CD14-positive monocyte (primary cell): ENCODE measurements at regions not wholly inside any gene's neighbourhood (a gene's known extent, or its start where the extent isn't known, plus 50 kb on each side); places are given as distances from the start of the nearest gene placed in this dataset.

Experiments
- DNase-seq, 3 donors: peaks; one replicate each; pipeline ENCODE4 v3.0.0-alpha.2; 2011 to 2022
- H2AFZ ChIP-seq: 2 replicates; pipeline ENCODE4 v1.6.0; 2012; ENCODE audit warnings: mild to moderate bottlenecking, low read depth, low read length, inconsistent platforms; ENCODE audit not compliant: insufficient read depth, poor library complexity, severe bottlenecking
- H3K27ac ChIP-seq, 2 donors: 1 replicate in 1 of 2; 2 replicates in 1 of 2; pipeline ENCODE4 v1.5.1; 2012 to 2013; ENCODE audit warnings: low read length in 2 of 2, control low read depth in 1 of 2, inconsistent platforms in 1 of 2, low read depth in 1 of 2, mild to moderate bottlenecking in 1 of 2
- H3K27me3 ChIP-seq, 2 donors: one replicate each; pipeline versions ENCODE4 v1.6.0 to v1.6.1; 2011 to 2013; ENCODE audit warnings: low read length in 2 of 2; ENCODE audit not compliant: control insufficient read depth in 2 of 2, insufficient read depth in 2 of 2
- H3K36me3 ChIP-seq, 2 donors: replicated peaks in 1 of 2; 1 replicate in 1 of 2; 2 replicates in 1 of 2; pipeline versions ENCODE4 v1.5.1 to v1.6.1; 2012 to 2013; ENCODE audit warnings: low read length in 2 of 2, control low read depth in 1 of 2, inconsistent platforms in 1 of 2, mild to moderate bottlenecking in 1 of 2; ENCODE audit not compliant: insufficient read depth in 2 of 2, control insufficient read depth in 1 of 2
- H3K4me1 ChIP-seq, 2 donors: 1 replicate in 1 of 2; 2 replicates in 1 of 2; pipeline versions ENCODE4 v1.5.1 to v1.6.1; 2012 to 2013; ENCODE audit warnings: low read length in 2 of 2, control low read depth in 1 of 2, inconsistent platforms in 1 of 2, mild to moderate bottlenecking in 1 of 2, moderate library complexity in 1 of 2; ENCODE audit not compliant: insufficient read depth in 2 of 2, control insufficient read depth in 1 of 2
- H3K4me2 ChIP-seq: replicated peaks from 2 replicates; pipeline ENCODE3; 2012; ENCODE audit warnings: low read length, moderate library complexity, mild to moderate bottlenecking; ENCODE audit not compliant: poor library complexity, severe bottlenecking; ENCODE audit errors: extremely low read depth
- H3K4me3 ChIP-seq, 3 experiments: fragments of 200-600 bp in 1 of 3; sonication (generic) in 1 of 3; replicated peaks in 1 of 3; 1 replicate in 2 of 3; 2 replicates in 1 of 3; pipeline ENCODE4 v1.5.1; 2011 to 2013; ENCODE audit warnings: low read length in 3 of 3, mild to moderate bottlenecking in 3 of 3, control low read depth in 2 of 3, low read depth in 2 of 3, inconsistent platforms in 1 of 3, moderate library complexity in 1 of 3
- H3K79me2 ChIP-seq: 2 replicates; pipeline ENCODE4 v1.6.0; 2012; ENCODE audit warnings: mild to moderate bottlenecking, control low read depth, inconsistent platforms, low read length, moderate library complexity; ENCODE audit not compliant: insufficient read depth
- H3K9ac ChIP-seq: 2 replicates; pipeline ENCODE4 v1.6.0; 2017; ENCODE audit warnings: low read length, mild to moderate bottlenecking; ENCODE audit not compliant: insufficient read depth, poor library complexity, severe bottlenecking
- H3K9me3 ChIP-seq, 2 donors: replicated peaks in 1 of 2; 1 replicate in 1 of 2; 2 replicates in 1 of 2; pipeline versions ENCODE4 v1.5.1 to v1.6.1; 2012 to 2013; ENCODE audit warnings: low read length in 2 of 2, control low read depth in 1 of 2; ENCODE audit not compliant: control insufficient read depth in 1 of 2, insufficient read depth in 1 of 2
- H4K20me1 ChIP-seq: 2 replicates; pipeline ENCODE4 v1.6.0; 2012; ENCODE audit warnings: mild to moderate bottlenecking, low read length, control low read depth, moderate library complexity; ENCODE audit not compliant: insufficient read depth
- H3K27ac Mint-ChIP-seq, 7 donors: one replicate each; pipeline ENCODE4 v1.8.0; 2020; ENCODE audit warnings: mild to moderate bottlenecking in 7 of 7, mixed read lengths in 7 of 7, moderate library complexity in 6 of 7, inconsistent platforms in 2 of 7
- H3K27me3 Mint-ChIP-seq, 3 donors: one replicate each; pipeline ENCODE4 v1.8.0; 2021 to 2022; ENCODE audit warnings: low read depth in 3 of 3, mild to moderate bottlenecking in 3 of 3, mixed read lengths in 3 of 3, moderate library complexity in 3 of 3, inconsistent platforms in 1 of 3
- H3K36me3 Mint-ChIP-seq, 2 donors: one replicate each; pipeline ENCODE4 v1.8.0; 2020; ENCODE audit warnings: mixed read lengths in 2 of 2, inconsistent platforms in 1 of 2, mild to moderate bottlenecking in 1 of 2
- H3K4me1 Mint-ChIP-seq: one replicate; pipeline ENCODE4 v1.8.0; 2020; ENCODE audit warnings: mild to moderate bottlenecking, mixed read lengths
- H3K4me3 Mint-ChIP-seq, 2 donors: one replicate each; pipeline ENCODE4 v1.8.0; 2020; ENCODE audit warnings: mild to moderate bottlenecking in 2 of 2, mixed read lengths in 2 of 2, moderate library complexity in 1 of 2
- H3K9me3 Mint-ChIP-seq, 7 donors: one replicate each; pipeline ENCODE4 v1.8.0; 2020 to 2022; ENCODE audit warnings: mixed read lengths in 7 of 7, mild to moderate bottlenecking in 6 of 7, moderate library complexity in 6 of 7, inconsistent platforms in 2 of 7
- CTCF ChIP-seq: fragments of 200-600 bp; IDR thresholded peaks from one replicate; pipeline ENCODE4 v1.8.0; 2022; ENCODE audit warnings: antibody characterized with exemption, mild to moderate bottlenecking
- WGBS: methylation state at CpG from one replicate; pipeline ENCODE4 v1.1.5; 2013; ENCODE audit warnings: missing lambda C conversion rate; ENCODE audit not compliant: insufficient coverage; 5-methylcytosine and 5-hydroxymethylcytosine counted together
- intact Hi-C, 2 donors: fragments of 100-400 bp; cut with micrococcal nuclease; formaldehyde crosslinking; loops; one replicate each; pipeline versions ENCODE4 v1.15.0 to v1.15.1; 2023

GRCh38 chr6:87847135-87847829, 145.2 kb upstream of the AKIRIN2 start:
- H3K4me1 ChIP-seq, result no peaks in the 10 kb centered on the region
- Mint-ChIP-seq H3K36me3 (no peaks in the 10 kb centered on the region), H3K27ac (no peak overlapping the region), H3K4me1 (peaks cover 2% of the 10 kb centered on the region), H3K4me3 (no peak overlapping the region), H3K9me3 (peaks cover 0 to 7% (median 0%) of the 10 kb centered on the region in 7 donors), H3K27me3 (peaks cover 2 to 6% (median 6%) of the 10 kb centered on the region in 3 donors)
- H3K27ac ChIP-seq, result no peak overlapping the region
- no peaks in the 10 kb centered on the region for H4K20me1 ChIP-seq
- H3K9ac ChIP-seq, result no peak overlapping the region
- no peaks in the 10 kb centered on the region for H3K27me3 ChIP-seq
- H3K4me3 ChIP-seq, result no peak overlapping the region
- intact Hi-C loops, result no loop called here
- TF ChIP-seq CTCF, result no peak
- no peaks in the 10 kb centered on the region for H3K9me3 ChIP-seq
- H3K36me3 ChIP-seq, result no peaks in the 10 kb centered on the region
- WGBS, result no CpG with 5 or more reads among the region's 6 CpGs
- no peaks in the 10 kb centered on the region for H3K79me2 ChIP-seq
- no peak for DNase-seq
- no peak overlapping the region for H3K4me2 ChIP-seq
- no peak overlapping the region for H2AFZ ChIP-seq

DNA sequence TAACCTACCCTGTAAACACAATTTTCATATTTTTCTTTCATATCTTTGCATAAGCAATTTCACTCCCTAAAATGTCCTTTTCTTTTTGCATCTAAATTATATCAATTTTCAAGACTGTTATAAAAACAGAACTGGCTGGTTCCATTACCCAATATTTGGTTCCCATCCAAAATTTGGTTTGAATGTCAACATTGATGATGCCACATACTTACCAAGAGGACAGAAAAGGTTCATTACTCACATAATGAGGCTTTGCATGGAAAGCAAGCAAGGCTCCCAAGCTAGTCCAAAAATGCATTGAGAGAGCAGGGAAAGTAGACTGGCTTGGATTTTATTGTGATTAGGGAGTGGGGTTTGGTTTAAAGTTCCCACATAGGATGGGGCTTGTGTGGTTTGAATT, 144.4 kb upstream of the AKIRIN2 start:
- H3K79me2 ChIP-seq, result no peaks in the 10 kb centered on the region
- H3K36me3 Mint-ChIP-seq, result no peaks in the 10 kb centered on the region
- peaks cover 0 to 7% (median 0%) of the 10 kb centered on the region in 7 donors for H3K9me3 Mint-ChIP-seq
- no peak overlapping the region for H3K9ac ChIP-seq
- no peak overlapping the region for H3K4me3 Mint-ChIP-seq
- intact Hi-C loops, result no loop called here
- H3K36me3 ChIP-seq, result no peaks in the 10 kb centered on the region
- H2AFZ ChIP-seq, result no peak overlapping the region
- H4K20me1 ChIP-seq, result no peaks in the 10 kb centered on the region
- no peak overlapping the region for H3K4me2 ChIP-seq
- H3K27me3 Mint-ChIP-seq, result peaks cover 2 to 6% (median 6%) of the 10 kb centered on the region in 3 donors
- H3K4me3 ChIP-seq, result no peak overlapping the region
- no peak for DNase-seq
- H3K4me1 ChIP-seq, result no peaks in the 10 kb centered on the region
- H3K27me3 ChIP-seq, result no peaks in the 10 kb centered on the region
- H3K9me3 ChIP-seq, result no peaks in the 10 kb centered on the region
- TF ChIP-seq CTCF, result no peak
- peaks cover 2% of the 10 kb centered on the region for H3K4me1 Mint-ChIP-seq
- no peak overlapping the region for H3K27ac Mint-ChIP-seq
- no peak overlapping the region for H3K27ac ChIP-seq
